ENCODE measurements at regions not wholly inside any gene's neighbourhood (a gene's known extent, or its start where the extent isn't known, plus 50 kb on each side); places are given as distances from the start of the nearest gene placed in this dataset.

GRCh38 chrX:2587146-2587545 is 86.4 kb upstream of the DHRSX start:
- TF ChIP-seq EZH2phosphoT487 (IDR thresholded peaks at IDR 0.05; ENCODE audit: borderline replicate concordance, low read length) (no peak), CTCF (IDR thresholded peaks at IDR 0.05; ENCODE audit: low read depth, low read length, poor library complexity, severe bottlenecking) (no peak)

Measured in DOHH2 (cell line).